GM19025 (cell line): ENCODE measurements at regions not wholly inside any gene's neighbourhood (a gene's known extent, or its start where the extent isn't known, plus 50 kb on each side); places are given as distances from the start of the nearest gene placed in this dataset.

Source experiments
- ATAC-seq: cut with Tn5 transposase; IDR thresholded peaks from one replicate; pipeline ENCODE4 v1.9.1; 2021; ENCODE audit warnings: mild to moderate bottlenecking, low read depth, moderate library complexity; ENCODE audit not compliant: unreplicated experiment

DNA sequence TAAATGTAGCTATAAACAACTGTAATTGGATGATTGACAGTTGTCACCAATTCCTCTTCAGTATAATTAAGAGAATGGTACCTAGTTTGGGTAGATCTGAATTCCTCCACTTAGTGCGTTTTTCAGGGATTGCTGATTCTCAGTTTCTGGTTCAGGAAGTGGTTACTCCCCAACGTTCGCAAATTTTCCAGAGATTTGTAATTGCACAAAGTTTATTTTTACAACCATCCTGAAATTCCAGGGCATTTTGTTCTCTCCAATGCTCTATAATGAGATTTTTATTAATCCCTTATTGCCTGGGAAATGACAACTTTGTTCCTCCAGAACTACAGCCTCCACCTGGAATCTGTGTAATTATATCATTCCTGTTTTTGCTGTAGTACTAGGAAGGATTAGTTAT is 710.6 kb upstream of the ZEB2 start:
- ATAC-seq, result no peak

DNA sequence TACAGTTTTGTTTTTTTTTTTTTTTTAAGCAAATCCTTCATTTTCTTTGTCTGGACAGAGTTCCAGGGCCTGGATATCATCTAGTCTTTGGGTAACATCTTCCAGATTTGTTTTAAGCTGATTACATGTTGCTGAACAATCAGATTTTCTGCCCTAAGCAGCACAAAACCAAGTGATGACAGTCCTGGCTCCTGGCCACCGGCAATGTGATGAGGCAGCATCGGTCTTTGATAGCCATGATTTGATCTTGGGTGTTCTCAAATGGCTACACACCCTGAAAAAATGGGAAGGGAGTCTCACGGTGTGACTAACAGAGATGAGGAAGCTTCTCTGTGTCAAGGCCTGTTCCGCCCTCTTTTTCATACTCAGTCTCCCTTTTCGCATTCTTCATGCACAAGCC is 708.6 kb upstream of the ZEB2 start:
- no peak for ATAC-seq

- ATAC-seq, result no peak
Measured at GRCh38 chr2:145226901-145227300, 707.0 kb upstream of the ZEB2 start.

DNA sequence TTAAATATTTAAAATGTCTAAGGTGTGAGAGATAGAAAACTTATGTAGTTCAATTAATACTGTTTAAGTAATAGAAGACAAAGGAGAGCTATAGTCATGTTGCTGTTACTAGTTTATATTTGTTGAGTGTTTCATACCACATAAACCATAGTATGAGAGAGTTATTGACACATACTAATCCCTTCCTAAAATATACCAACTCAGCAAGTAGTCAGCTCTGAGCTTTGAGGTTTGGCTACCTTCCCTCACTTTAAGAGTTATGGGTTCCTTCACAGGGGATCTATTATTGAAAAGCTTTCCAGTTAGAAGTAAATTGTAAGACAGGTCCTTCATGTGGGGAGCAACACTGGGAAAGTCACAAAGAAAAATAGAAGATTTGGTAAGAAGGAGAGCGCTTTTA is 701.6 kb upstream of the ZEB2 start:
- no peak for ATAC-seq

- ATAC-seq, result no peak
Measured at GRCh38 chr2:145221032-145221431, 701.1 kb upstream of the ZEB2 start.

- no peak for ATAC-seq
Measured at GRCh38 chr2:145220496-145220895, 700.6 kb upstream of the ZEB2 start.

DNA sequence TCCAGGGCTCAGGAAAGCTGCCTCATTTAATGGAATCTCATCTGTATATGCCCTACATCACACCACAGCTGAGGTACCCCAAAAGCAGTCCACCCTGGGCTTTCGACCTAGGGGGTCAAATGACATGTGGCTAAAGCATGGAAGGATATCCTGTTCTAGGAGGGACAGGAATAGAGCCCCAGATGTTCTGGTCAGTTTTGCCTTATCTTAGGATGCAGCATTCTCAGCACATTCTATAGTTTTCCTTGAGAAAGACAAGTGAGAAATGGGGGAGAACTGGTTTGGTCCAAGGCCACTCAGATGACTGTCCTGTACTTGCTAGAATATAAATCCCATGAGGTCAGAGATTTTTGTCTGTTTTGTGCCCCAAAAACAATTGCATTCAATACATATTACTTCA is 688.0 kb upstream of the ZEB2 start:
- ATAC-seq, result no peak

- no peak for ATAC-seq
Measured at GRCh38 chr2:145206496-145207281, 686.8 kb upstream of the ZEB2 start.

GRCh38 chr2:145203891-145204290 is 684.0 kb upstream of the ZEB2 start:
- ATAC-seq, result no peak

DNA sequence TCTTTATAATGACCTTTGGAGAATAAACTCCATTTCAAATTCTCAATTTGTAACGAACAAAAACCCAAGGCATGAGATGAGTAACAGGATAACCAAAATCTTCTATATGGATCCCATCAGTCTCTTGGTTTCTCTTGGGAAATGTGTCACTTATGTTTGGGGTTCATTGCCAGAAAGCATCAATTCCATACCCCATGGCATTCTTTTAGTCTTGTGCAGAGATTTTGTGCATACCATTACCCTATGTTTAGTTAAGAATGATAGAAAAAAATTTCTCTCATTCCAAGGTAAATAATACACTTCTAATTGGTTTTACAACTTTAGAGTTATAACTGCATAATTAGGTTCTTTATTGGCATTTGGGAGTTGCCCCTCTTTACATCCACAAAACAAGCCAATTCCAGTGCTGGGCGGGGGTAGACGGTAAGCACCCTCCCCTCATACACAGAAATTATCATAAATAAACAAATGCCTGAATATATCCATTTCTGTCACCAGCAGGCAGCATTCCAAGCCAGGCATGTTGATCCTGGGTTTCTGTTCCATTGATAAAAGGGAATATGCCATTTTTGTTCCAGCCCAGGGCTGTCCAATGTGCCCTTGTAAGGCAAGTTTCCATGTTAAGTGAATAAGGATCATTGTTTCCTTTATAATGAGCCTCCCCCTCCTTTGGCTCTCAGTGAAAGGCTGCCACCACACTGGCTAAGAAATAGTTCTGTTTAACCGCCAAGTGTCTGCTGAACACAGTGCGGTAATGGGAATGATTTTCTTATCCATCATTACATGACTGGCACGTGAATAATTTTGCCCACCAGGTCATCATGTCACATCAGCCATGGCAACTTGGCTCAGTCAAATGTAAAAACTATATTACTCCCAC is 680.1 kb upstream of the ZEB2 start:
- ATAC-seq, result no peak

DNA sequence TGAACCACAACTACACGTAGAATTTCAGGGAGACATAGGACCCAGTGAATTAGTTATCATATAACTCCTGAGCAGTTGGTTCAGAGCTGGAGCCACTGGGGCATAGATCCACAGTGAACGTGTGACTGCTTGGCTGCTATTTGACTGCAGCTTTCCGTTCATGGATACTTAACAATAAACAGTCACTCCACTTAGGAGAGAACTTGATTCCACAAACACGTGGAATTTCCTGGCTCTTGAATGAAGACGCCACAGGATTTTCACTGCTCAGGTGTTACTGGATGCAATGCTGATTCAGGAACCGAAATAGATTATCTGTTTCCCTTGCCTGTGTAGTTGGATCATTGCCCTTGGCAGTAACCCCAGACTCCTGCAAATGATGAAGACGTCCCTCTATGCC is 679.1 kb upstream of the ZEB2 start:
- ATAC-seq, result no peak

DNA sequence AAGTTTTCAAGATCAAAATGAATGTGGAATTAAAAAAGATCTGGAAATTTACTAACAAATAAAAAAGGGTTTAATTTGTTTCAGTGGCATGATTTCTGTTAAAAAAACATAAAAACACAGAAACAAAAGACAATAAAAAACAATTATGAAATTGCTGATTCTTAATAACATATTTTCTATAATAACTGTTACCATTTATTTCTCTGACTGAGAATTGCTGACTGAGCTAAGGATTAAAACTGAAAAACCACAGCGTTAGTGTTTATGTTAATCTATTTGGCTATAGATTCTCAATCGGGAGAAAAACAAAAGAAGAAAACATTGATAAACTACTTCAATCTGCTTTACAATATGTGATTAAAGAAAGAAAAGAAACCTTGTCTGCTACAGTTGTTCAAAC is 678.6 kb upstream of the ZEB2 start:
- ATAC-seq, result no peak

DNA sequence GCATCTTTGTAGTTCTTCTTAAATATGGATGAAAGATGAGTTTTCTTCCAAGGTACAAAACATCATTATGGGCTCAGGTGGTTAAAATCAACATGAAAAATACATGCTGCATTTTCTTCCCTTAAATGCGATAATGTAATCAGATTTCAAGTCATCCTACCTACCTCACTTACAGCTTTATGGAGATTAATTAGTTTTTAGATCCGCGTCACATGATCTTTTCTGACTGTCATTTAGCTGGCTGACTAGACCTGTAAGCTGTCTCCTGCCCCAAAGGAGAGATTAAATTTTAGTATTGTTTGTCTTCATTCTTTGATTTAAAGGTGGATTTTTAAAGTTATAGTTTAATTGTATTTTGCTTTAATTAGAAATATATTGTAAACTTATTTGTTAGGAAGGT is 678.0 kb upstream of the ZEB2 start:
- ATAC-seq, result no peak

- ATAC-seq, result no peak
Measured at GRCh38 chr2:145194673-145195072, 674.8 kb upstream of the ZEB2 start.

DNA sequence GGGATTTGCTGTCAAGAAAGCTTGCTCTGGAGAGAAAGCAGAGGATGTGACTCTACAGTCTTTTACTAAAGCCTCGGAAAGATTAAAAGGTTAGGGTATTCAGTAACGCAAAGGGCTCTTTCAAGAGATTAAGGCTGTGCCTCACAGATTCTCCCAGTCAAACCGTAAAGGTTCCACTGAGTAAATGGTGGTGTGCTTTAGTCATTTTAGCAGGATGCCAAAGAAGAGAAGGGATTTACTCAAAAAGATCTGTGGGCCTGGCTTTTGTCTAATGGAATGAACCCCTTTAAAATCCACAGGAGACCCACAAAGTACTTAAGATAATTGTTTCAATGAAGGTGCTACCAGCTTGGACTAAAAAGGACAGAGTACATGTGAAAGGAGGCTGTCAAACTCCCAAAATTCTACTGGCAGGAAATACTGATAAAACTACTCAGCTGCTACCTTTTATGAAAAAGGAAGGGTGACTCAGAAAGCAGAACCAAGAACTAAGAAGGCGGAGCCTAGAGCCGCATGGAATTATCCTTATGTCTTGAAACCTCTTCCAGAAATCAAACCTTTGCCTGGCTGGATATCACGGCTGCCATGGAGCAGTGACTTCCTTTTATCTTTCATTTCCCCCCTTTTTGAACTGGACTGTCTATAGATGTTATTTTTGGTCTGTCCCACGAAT is 670.2 kb upstream of the ZEB2 start:
- no peak for ATAC-seq

- no peak for ATAC-seq
Measured at GRCh38 chr2:145186303-145186702, 666.4 kb upstream of the ZEB2 start.

- ATAC-seq, result no peak
Measured at GRCh38 chr2:145185696-145186095, 665.8 kb upstream of the ZEB2 start.

- no peak for ATAC-seq
Measured at GRCh38 chr2:145184741-145185651, 665.1 kb upstream of the ZEB2 start.

- ATAC-seq, result no peak
Measured at GRCh38 chr2:145169285-145169684, 649.4 kb upstream of the ZEB2 start.

DNA sequence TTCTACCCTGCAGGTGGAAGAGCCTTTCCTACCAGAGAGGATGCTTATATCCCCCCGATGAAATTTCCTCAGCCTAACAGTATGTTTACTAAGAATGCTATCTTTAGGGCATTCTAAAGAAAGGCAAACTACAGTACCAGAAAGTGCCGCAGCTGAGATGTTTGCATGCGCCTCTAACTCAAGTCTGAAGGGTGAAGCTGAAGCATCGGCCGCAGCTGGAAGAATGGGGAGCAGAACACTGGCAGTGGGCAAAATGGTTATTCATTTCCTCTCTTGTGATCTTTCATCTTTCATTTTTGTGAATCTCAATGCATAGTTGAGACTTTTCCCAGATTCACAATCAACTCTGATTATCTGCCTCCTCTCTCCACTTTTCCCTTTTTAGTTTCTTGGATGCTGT is 648.2 kb upstream of the ZEB2 start:
- no peak for ATAC-seq
